ENCODE measurements at regions not wholly inside any gene's neighbourhood (a gene's known extent, or its start where the extent isn't known, plus 50 kb on each side); places are given as distances from the start of the nearest gene placed in this dataset.

DNA sequence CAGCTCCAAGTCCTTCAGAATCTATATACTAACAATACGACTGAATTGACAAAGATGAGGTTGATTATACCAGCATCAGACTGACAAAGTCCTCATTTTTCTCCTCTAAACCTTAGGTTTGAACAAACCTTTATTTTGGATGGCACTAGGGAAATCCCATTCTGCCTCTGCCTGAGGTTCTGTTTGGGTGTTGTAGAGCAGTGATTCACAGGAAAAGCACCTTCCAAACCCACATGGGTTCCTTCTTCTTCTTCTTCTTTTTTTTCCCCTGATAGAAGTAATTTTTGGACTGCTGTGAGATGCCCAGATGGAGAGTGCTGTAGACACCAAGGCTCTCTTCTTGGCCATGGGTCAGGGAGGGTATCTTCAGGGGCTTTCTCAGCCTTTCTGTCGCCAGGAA, 164.9 kb upstream of the PAPPA start:
- ChIA-PET POLR2A (no interaction called here), CTCF (no interaction called here)
- DNase-seq (ENCODE audit: extremely low spot score), result no peak
- TF ChIP-seq ARNT (IDR thresholded peaks at IDR 0.05), result no peak
- no peak for TF ChIP-seq FOXA1 (IDR thresholded peaks at IDR 0.05)
- TF ChIP-seq SP1 (IDR thresholded peaks at IDR 0.05), result no peak
- no peak for TF ChIP-seq BHLHE40 (IDR thresholded peaks at IDR 0.05; ENCODE audit: borderline replicate concordance)
- TF ChIP-seq L3MBTL2 (conservative IDR thresholded peaks at IDR 0.05), result no peak
- TF ChIP-seq TARDBP (IDR thresholded peaks at IDR 0.05), result no peak

DNA sequence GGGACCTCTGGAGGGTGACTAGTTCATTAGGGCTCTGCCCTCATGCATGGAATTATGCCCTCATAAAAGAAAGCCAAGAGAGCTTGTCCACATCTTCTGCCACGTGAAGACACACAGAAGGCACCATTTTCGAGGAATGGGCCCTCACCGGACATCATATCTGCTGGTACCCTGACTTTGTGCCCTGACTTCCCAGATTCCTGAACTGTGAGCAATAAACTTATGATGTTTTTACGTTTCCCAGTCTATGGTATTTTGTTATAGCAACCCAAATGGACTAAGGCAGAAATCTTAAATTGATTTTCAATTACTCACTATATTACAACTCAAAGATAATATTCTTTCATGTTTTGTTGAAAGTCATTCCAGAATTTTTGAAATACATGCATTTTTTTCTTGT, 163.8 kb upstream of the PAPPA start:
- CTCF ChIA-PET, result no interaction called here
- POLR2A ChIA-PET, result no interaction called here
- TF ChIP-seq CTBP1 (IDR thresholded peaks at IDR 0.05; ENCODE audit: borderline replicate concordance), result no peak
- TF ChIP-seq SP1 (IDR thresholded peaks at IDR 0.05), result no peak
- TF ChIP-seq TARDBP (IDR thresholded peaks at IDR 0.05), result no peak
- no peak for TF ChIP-seq SUZ12 (IDR thresholded peaks at IDR 0.05)
- no peak for TF ChIP-seq LEF1 (IDR thresholded peaks at IDR 0.05; ENCODE audit: borderline replicate concordance)
- TF ChIP-seq FOXM1 (IDR thresholded peaks at IDR 0.05; ENCODE audit: borderline replicate concordance), result no peak
- no peak for TF ChIP-seq ARNT (IDR thresholded peaks at IDR 0.05)
- TF ChIP-seq, protein P1, sequence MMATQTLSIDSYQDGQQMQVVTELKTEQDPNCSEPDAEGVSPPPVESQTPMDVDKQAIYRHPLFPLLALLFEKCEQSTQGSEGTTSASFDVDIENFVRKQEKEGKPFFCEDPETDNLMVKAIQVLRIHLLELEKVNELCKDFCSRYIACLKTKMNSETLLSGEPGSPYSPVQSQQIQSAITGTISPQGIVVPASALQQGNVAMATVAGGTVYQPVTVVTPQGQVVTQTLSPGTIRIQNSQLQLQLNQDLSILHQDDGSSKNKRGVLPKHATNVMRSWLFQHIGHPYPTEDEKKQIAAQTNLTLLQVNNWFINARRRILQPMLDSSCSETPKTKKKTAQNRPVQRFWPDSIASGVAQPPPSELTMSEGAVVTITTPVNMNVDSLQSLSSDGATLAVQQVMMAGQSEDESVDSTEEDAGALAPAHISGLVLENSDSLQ (IDR thresholded peaks at IDR 0.05), result no peak
- TF ChIP-seq FOXK2 (IDR thresholded peaks at IDR 0.05), result no peak
- no peak for TF ChIP-seq HDGF (IDR thresholded peaks at IDR 0.05; ENCODE audit: borderline replicate concordance)
- TF ChIP-seq L3MBTL2 (conservative IDR thresholded peaks at IDR 0.05), result no peak
- no peak for TF ChIP-seq FOXA1 (IDR thresholded peaks at IDR 0.05)
- no peak for TF ChIP-seq ELF4 (IDR thresholded peaks at IDR 0.05)
- no peak for TF ChIP-seq NFRKB (IDR thresholded peaks at IDR 0.05)
- DNase-seq (ENCODE audit: extremely low spot score), result no peak

DNA sequence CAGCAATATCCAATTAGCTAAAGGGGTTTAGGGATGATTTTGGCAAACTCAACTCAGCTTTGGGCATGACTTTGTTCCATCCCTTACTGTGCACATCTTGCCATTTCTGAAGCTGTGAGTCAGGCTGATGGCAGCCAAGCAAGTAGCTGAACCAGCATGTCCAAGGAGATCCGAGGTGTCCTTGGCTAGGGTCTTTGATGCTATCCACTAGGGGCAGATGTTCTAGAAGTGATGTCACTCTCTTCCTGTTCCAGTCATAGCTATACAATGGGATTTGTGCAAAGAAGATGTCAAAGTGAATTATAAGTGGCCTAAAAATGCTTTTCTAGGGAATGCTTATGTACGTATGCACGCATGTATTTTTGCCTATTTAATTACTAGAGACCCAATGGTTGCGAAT, 160.8 kb upstream of the PAPPA start:
- TF ChIP-seq NFRKB (IDR thresholded peaks at IDR 0.05) (no peak), ELF4 (IDR thresholded peaks at IDR 0.05) (no peak)
- CTCF ChIA-PET, result no interaction called here
- POLR2A ChIA-PET, result no interaction called here
- DNase-seq (ENCODE audit: extremely low spot score), result no peak

DNA sequence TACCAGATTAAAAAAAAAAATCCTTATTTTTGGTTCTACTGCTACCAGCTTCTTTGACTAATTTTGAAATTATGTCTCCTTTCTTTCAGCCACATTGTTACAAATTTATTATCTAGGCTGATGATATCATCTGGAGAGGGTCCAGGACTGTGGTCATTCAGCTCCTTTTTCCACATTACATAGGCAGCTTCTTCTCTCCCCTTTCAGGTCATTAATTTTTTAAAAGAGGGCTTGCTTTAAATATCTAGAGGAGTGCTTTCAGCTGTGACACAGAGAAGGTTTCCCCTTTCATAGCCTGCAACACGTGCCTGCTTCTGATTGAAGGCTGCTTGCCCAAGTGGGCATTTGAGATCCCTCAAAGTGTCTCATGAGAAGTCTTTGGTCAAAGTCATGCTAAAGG, 155.7 kb upstream of the PAPPA start:
- CTCF ChIA-PET, result no interaction called here
- TF ChIP-seq FOXM1 (IDR thresholded peaks at IDR 0.05; ENCODE audit: borderline replicate concordance), result no peak
- TF ChIP-seq HDGF (IDR thresholded peaks at IDR 0.05; ENCODE audit: borderline replicate concordance), result no peak
- TF ChIP-seq, protein P1 (IDR thresholded peaks at IDR 0.05), result no peak
- no peak for TF ChIP-seq L3MBTL2 (conservative IDR thresholded peaks at IDR 0.05)
- TF ChIP-seq FOXK2 (IDR thresholded peaks at IDR 0.05), result no peak
- no peak for TF ChIP-seq ARNT (IDR thresholded peaks at IDR 0.05)
- TF ChIP-seq ELF4 (IDR thresholded peaks at IDR 0.05), result no peak
- no peak for TF ChIP-seq TARDBP (IDR thresholded peaks at IDR 0.05)
- TF ChIP-seq LEF1 (IDR thresholded peaks at IDR 0.05; ENCODE audit: borderline replicate concordance), result no peak
- no peak for DNase-seq (ENCODE audit: extremely low spot score)
- POLR2A ChIA-PET, result no interaction called here

DNA sequence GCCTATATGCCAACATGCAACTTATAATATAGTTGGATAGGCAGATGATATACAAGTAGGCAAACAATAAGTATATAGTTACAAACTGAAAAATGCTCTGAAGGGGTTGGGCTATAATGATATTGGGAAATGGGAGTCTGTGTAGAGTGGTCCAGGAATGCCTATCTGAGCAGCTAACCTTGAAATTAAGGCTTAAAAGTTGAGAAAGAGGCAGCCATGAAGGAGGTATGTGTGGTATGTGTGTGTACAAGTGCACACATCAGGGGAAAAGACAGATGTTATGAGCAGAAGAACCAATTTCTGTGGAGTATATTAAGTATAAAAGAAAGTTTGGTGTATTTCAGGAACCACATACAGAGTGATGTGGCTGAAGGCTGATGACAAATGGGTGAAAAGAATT, 154.9 kb upstream of the PAPPA start:
- CTCF ChIA-PET, result no interaction called here
- POLR2A ChIA-PET, result no interaction called here
- TF ChIP-seq NFRKB (IDR thresholded peaks at IDR 0.05) (no peak), ELF4 (IDR thresholded peaks at IDR 0.05) (no peak), SUZ12 (IDR thresholded peaks at IDR 0.05) (no peak), LEF1 (IDR thresholded peaks at IDR 0.05; ENCODE audit: borderline replicate concordance) (no peak), FOXK2 (IDR thresholded peaks at IDR 0.05) (no peak), L3MBTL2 (conservative IDR thresholded peaks at IDR 0.05) (no peak), TARDBP (IDR thresholded peaks at IDR 0.05) (no peak), BHLHE40 (IDR thresholded peaks at IDR 0.05; ENCODE audit: borderline replicate concordance) (no peak), HDGF (IDR thresholded peaks at IDR 0.05; ENCODE audit: borderline replicate concordance) (no peak), FOXM1 (IDR thresholded peaks at IDR 0.05; ENCODE audit: borderline replicate concordance) (no peak)
- DNase-seq (ENCODE audit: extremely low spot score), result no peak

DNA sequence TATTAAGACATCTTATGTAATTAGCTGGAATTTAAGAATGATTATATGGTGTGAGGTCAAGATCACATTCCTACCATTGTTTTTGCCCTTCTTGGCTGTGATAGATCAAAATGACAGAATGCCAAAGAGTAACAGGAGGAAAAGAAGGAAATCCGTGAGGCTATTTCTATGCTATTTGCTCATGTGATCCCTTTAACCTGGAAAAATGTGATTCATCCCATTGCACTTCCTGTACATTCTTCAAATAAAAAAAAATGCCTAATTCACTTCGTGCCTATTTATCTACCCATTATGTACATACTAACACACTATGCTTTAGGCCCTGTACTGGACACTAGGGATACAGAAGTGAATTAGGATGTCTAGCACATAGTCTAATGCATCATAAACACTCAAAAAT, 154.1 kb upstream of the PAPPA start:
- CTCF ChIA-PET, result no interaction called here
- POLR2A ChIA-PET, result no interaction called here
- DNase-seq (ENCODE audit: extremely low spot score), result no peak
- no peak for TF ChIP-seq ELF4 (IDR thresholded peaks at IDR 0.05)
- TF ChIP-seq ARNT (IDR thresholded peaks at IDR 0.05), result no peak
- TF ChIP-seq HDGF (IDR thresholded peaks at IDR 0.05; ENCODE audit: borderline replicate concordance), result no peak
- no peak for TF ChIP-seq TARDBP (IDR thresholded peaks at IDR 0.05)
- no peak for TF ChIP-seq ZNF384 (IDR thresholded peaks at IDR 0.05)

DNA sequence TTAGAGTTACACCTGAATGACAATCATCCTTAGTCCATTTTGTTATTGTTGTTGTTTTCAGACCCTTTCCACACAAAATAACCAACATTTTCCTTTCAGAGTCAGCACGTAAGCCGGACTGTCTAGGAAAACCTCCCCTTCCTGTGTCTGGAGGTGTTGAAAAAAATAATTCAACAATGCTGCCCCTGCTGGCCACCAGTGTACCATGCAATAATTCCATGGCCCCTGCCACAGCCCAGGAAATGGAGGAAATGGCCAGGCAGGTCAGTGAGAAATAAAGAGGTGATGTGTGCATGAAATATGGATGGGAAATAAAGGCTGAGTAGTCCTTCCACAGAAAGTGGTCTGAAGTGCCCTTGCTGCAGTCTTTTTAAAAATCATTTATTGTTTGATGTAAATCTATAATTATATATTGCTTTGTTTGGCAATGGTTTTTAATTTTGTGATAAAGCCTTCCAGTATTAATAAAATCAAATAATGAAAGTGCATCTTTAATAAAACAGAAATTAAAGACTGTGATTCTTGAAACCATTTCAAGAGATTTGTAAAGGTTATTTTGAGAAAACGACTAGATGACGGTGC, 152.8 kb upstream of the PAPPA start:
- POLR2A ChIA-PET, result no interaction called here
- CTCF ChIA-PET, result no interaction called here
- DNase-seq (ENCODE audit: extremely low spot score), result peak; percentile 47
- TF ChIP-seq FOXA1 (IDR thresholded peaks at IDR 0.05) (no peak), TARDBP (IDR thresholded peaks at IDR 0.05) (no peak), FOXM1 (IDR thresholded peaks at IDR 0.05; ENCODE audit: borderline replicate concordance) (no peak), BHLHE40 (IDR thresholded peaks at IDR 0.05; ENCODE audit: borderline replicate concordance) (no peak), L3MBTL2 (conservative IDR thresholded peaks at IDR 0.05) (no peak), SUZ12 (IDR thresholded peaks at IDR 0.05) (no peak), HDGF (IDR thresholded peaks at IDR 0.05; ENCODE audit: borderline replicate concordance) (no peak), NFRKB (IDR thresholded peaks at IDR 0.05) (no peak), LEF1 (IDR thresholded peaks at IDR 0.05; ENCODE audit: borderline replicate concordance) (no peak), ZNF384 (IDR thresholded peaks at IDR 0.05) (no peak), SP1 (IDR thresholded peaks at IDR 0.05) (no peak), CTBP1 (IDR thresholded peaks at IDR 0.05; ENCODE audit: borderline replicate concordance) (no peak), ARNT (IDR thresholded peaks at IDR 0.05) (no peak)
- TF ChIP-seq, protein P1 (IDR thresholded peaks at IDR 0.05), result no peak

Data from HEK293T (cell line).